SK-N-SH treated with all-trans-retinoic acid at 6 μM for 48 hours (cell line): ENCODE measurements at regions not wholly inside any gene's neighbourhood (a gene's known extent, or its start where the extent isn't known, plus 50 kb on each side); places are given as distances from the start of the nearest gene placed in this dataset.

Experiments
- ATAC-seq: fragments of 200-7000 bp; cut with Tn5 transposase; 3 replicates; pipeline ENCODE4 v1.9.1; 2020; ENCODE audit warnings: mild to moderate bottlenecking, moderate library complexity
- ARNTL ChIP-seq: fragments of 450-650 bp; formaldehyde crosslinking; IDR thresholded peaks from 2 replicates; pipeline ENCODE4 v1.5.0; 2020; ENCODE audit warnings: low read depth, mild to moderate bottlenecking, moderate library complexity, borderline replicate concordance
- BACH2 ChIP-seq: fragments of 250-450 bp; sonication (Bioruptor Pico); IDR thresholded peaks from 2 replicates; pipeline ENCODE4 v1.9.0; 2021; ENCODE audit warnings: mild to moderate bottlenecking, borderline replicate concordance
- CREB5 ChIP-seq: fragments of 250-450 bp; sonication (Bioruptor Pico); IDR thresholded peaks from 2 replicates; pipeline ENCODE4 v1.5.1; 2020; ENCODE audit warnings: low read depth, mild to moderate bottlenecking, moderate library complexity
- CSDC2 ChIP-seq: fragments of 250-450 bp; sonication (Bioruptor Pico); IDR thresholded peaks from 2 replicates; pipeline ENCODE4 v1.5.0; 2020; ENCODE audit warnings: mild to moderate bottlenecking, moderate library complexity
- CSRNP3 ChIP-seq: fragments of 250-450 bp; sonication (Bioruptor Pico); IDR thresholded peaks from 2 replicates; pipeline ENCODE4 v1.5.1; 2021; ENCODE audit warnings: mild to moderate bottlenecking, moderate library complexity
- ESRRG ChIP-seq: fragments of 250-450 bp; sonication (Bioruptor Pico); IDR thresholded peaks from 2 replicates; pipeline ENCODE4 v1.6.1; 2021; ENCODE audit warnings: mild to moderate bottlenecking
- GLIS3 ChIP-seq: fragments of 250-450 bp; sonication (Bioruptor Pico); IDR thresholded peaks from 2 replicates; pipeline ENCODE4 v1.5.0; 2020; ENCODE audit warnings: mild to moderate bottlenecking, moderate library complexity
- ISL1 ChIP-seq: fragments of 250-450 bp; sonication (Bioruptor Pico); IDR thresholded peaks from 2 replicates; pipeline ENCODE4 v2.1.2; 2022; ENCODE audit warnings: mild to moderate bottlenecking, moderate library complexity
- OSR1 ChIP-seq: fragments of 250-450 bp; sonication (Bioruptor Pico); IDR thresholded peaks from 2 replicates; pipeline ENCODE4 v1.8.0; 2022; ENCODE audit warnings: moderate library complexity, mild to moderate bottlenecking, inconsistent platforms
- PATZ1 ChIP-seq: fragments of 250-450 bp; sonication (Bioruptor Pico); IDR thresholded peaks from 2 replicates; pipeline ENCODE4 v1.8.0; 2020; ENCODE audit warnings: mild to moderate bottlenecking, moderate library complexity, borderline replicate concordance
- POU6F1 ChIP-seq: fragments of 250-450 bp; sonication (Bioruptor Pico); IDR thresholded peaks from 2 replicates; pipeline ENCODE4 v1.8.0; 2021; ENCODE audit warnings: low read depth, mild to moderate bottlenecking, moderate library complexity, borderline replicate concordance
- RARB ChIP-seq: fragments of 250-450 bp; sonication (Bioruptor Pico); IDR thresholded peaks from 2 replicates; pipeline ENCODE4 v1.8.0; 2021; ENCODE audit warnings: mild to moderate bottlenecking, moderate library complexity
- SNAI2 ChIP-seq: fragments of 250-450 bp; sonication (Bioruptor Pico); IDR thresholded peaks from 2 replicates; pipeline ENCODE4 v1.5.0; 2020; ENCODE audit warnings: mild to moderate bottlenecking, moderate library complexity
- TCF4 ChIP-seq: fragments of 250-450 bp; sonication (Bioruptor Pico); IDR thresholded peaks from 2 replicates; pipeline ENCODE4 v1.8.0; 2021; ENCODE audit warnings: mild to moderate bottlenecking, moderate library complexity, borderline replicate concordance
- TOX ChIP-seq: fragments of 250-450 bp; sonication (Bioruptor Pico); IDR thresholded peaks from 2 replicates; pipeline ENCODE4 v1.8.0; 2021; ENCODE audit warnings: mild to moderate bottlenecking, moderate library complexity, borderline replicate concordance
- TSHZ2 ChIP-seq: fragments of 250-450 bp; sonication (Bioruptor Pico); IDR thresholded peaks from 2 replicates; pipeline ENCODE4 v1.5.0; 2020; ENCODE audit warnings: mild to moderate bottlenecking, moderate library complexity
- ZFP3 ChIP-seq: fragments of 250-450 bp; sonication (Bioruptor Pico); IDR thresholded peaks from 2 replicates; pipeline ENCODE4 v1.5.0; 2020; ENCODE audit warnings: mild to moderate bottlenecking, moderate library complexity
- ZFP30 ChIP-seq: fragments of 450-650 bp; formaldehyde crosslinking; IDR thresholded peaks from 2 replicates; pipeline ENCODE4 v1.5.0; 2022; ENCODE audit warnings: mild to moderate bottlenecking, moderate library complexity
- ZNF565 ChIP-seq: fragments of 450-650 bp; formaldehyde crosslinking; conservative IDR thresholded peaks from 2 replicates; pipeline ENCODE4 v1.5.0; 2020; ENCODE audit warnings: low read depth, mild to moderate bottlenecking, moderate library complexity
- ZNF70 ChIP-seq: fragments of 450-650 bp; formaldehyde crosslinking; IDR thresholded peaks from 2 replicates; pipeline ENCODE4 v1.5.0; 2020; ENCODE audit warnings: mild to moderate bottlenecking, moderate library complexity
- ZNF8 ChIP-seq: fragments of 450-650 bp; formaldehyde crosslinking; IDR thresholded peaks from 2 replicates; pipeline ENCODE4 v1.5.0; 2020; ENCODE audit warnings: mild to moderate bottlenecking, moderate library complexity

- TF ChIP-seq ISL1 (no peak), CSDC2 (CRISPR knock-in tag) (no peak), ZNF565 (CRISPR knock-in tag) (no peak), CSRNP3 (CRISPR knock-in tag) (no peak), TOX (no peak), POU6F1 (CRISPR knock-in tag) (no peak), GLIS3 (no peak), ZNF70 (CRISPR knock-in tag) (no peak)
- TF ChIP-seq, all 23 proteins: peak for 0
- no peak for ATAC-seq
These were observed 239.8 kb downstream of the TBX18 start for GRCh38 chr6:84524636-84525035.

GRCh38 chr6:84522135-84522549, 242.3 kb downstream of the TBX18 start:
- peak; percentile 98 for ATAC-seq
- no peak for TF ChIP-seq OSR1 (CRISPR knock-in tag)
- TF ChIP-seq ZNF565 (CRISPR knock-in tag) = no peak
- TF ChIP-seq CSRNP3 (CRISPR knock-in tag) = no peak
- no peak for TF ChIP-seq ARNTL (CRISPR knock-in tag)
- no peak for TF ChIP-seq ZNF8 (CRISPR knock-in tag)
- no peak for TF ChIP-seq TCF4 (CRISPR knock-in tag)
- no peak for TF ChIP-seq CREB5 (CRISPR knock-in tag)
- TF ChIP-seq ZNF70 (CRISPR knock-in tag) = peak; percentile 61
- no peak for TF ChIP-seq TSHZ2
- no peak for TF ChIP-seq SNAI2
- no peak for TF ChIP-seq ZFP30
- TF ChIP-seq ZFP3 (CRISPR knock-in tag) = no peak
- TF ChIP-seq GLIS3 = no peak
- no peak for TF ChIP-seq RARB (CRISPR knock-in tag)
- TF ChIP-seq PATZ1 (CRISPR knock-in tag) = peak; percentile 56; the same call in 1 of the 2 replicates
- TF ChIP-seq ESRRG (CRISPR knock-in tag) = no peak
- TF ChIP-seq, all 23 proteins: peak for 2

- no peak for ATAC-seq
- TF ChIP-seq BACH2 (CRISPR knock-in tag) (no peak), ISL1 (peak; percentile 47)
These were observed 242.9 kb downstream of the TBX18 start for GRCh38 chr6:84521511-84521910.
